ENCODE measurements at regions not wholly inside any gene's neighbourhood (a gene's known extent, or its start where the extent isn't known, plus 50 kb on each side); places are given as distances from the start of the nearest gene placed in this dataset.

DNA sequence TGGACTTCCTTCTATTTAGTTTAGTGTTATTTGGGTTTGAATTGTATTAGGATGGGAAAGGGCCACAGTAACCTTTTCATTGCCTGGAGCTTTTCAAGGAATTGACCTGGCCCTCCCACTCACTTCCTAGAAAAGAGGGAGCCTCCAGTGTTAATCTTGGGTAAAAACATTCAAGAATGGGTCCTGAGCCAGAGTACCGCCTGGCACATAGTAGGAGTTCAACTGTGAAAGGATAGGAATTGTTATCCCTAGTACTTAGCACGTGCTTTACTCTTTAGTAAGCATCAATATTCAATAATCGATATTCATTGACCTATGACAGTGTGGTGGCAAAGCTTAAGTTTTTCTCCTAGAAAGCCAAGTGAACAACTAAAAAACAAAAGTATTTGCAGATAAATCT is 179.9 kb downstream of the IRS1 start:
- no peak for DNase-seq

- DNase-seq, result no peak
These were observed 180.6 kb downstream of the IRS1 start for GRCh38 chr2:226618875-226619605.

GRCh38 chr2:226618544-226618874 is 181.1 kb downstream of the IRS1 start:
- no peak for DNase-seq

- DNase-seq, result no peak
These were observed 183.7 kb downstream of the IRS1 start for GRCh38 chr2:226615891-226616290.

- DNase-seq, result no peak
These were observed 187.7 kb downstream of the IRS1 start for GRCh38 chr2:226611944-226612318.

GRCh38 chr2:226611196-226611943 is 188.2 kb downstream of the IRS1 start:
- no peak for DNase-seq

- peak; percentile 11 for DNase-seq
These were observed 190.3 kb downstream of the IRS1 start for GRCh38 chr2:226609366-226609765.

DNA sequence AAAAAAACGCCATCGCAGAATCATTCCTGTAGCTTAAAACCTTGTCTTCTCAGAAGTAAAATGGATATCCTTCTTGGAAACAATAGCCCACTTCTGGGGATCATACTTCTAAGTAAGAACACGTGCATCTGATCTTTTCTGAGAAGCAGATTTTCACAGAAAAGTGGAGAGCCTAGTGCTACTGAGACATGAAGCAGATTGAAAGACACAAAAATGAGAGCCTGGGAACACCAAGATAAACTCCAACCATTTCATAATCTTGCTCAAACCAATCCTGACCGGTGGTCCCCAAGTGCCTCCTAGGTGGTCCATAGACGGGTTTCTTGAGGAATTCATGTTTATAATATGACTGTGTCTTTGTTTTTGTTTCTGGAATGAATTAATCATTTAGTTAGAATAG is 191.2 kb downstream of the IRS1 start:
- DNase-seq, result no peak

DNA sequence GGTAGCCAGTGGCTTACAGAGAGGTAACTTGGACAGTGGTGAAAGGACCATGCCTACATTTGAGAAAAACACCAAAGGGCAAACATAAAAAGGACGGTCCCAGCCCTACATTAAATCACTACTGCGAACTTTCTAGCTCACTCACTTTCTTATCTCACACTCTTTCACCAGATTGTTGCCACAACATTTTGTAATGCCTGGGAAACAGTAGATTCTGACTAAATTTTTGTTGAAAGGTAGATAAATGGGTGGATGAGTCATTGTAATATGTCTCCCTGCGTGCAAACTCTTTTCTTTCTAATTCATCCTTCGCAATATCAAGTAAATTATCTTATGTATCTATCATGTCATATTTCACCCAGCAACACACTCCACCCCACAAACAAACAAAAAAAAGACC is 192.2 kb downstream of the IRS1 start:
- DNase-seq, result no peak

DNA sequence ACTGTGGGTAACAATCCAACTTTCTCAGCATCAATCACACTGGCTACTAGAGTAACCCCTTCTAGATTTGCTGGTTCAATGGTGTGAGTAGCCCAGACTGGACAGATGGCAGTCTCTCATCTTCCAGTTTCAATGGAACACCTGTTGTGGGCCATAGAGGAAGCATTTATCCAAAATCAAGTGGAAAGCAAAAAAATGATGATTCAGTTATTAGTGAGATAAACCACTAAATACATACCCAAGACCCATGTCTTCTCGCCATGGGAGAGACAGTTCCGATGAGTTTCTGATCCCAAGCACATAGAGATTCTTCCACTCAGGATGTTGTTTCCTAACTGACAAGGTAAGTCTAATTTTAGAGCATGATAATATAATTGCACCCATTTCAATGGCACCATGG is 194.0 kb downstream of the IRS1 start:
- DNase-seq, result no peak

DNA sequence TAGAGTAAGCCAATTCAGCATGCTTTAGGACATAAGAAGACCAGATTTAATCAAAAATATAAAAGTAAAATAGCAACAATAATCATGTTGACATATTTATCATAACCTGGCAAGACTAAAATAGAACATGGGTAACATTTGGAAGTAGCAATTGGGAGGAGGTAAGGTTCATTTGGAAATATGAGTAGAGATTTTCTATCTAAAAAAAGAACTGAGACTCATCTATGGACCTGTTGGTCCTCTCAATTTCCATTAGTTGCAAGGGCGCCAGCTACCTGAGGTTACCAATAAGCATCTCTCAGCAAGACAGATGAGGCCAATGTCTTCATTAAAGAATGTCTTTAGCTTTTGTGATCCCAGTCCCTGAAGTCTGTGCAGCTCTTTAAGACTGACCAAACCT is 196.0 kb downstream of the IRS1 start:
- no peak for DNase-seq

DNA sequence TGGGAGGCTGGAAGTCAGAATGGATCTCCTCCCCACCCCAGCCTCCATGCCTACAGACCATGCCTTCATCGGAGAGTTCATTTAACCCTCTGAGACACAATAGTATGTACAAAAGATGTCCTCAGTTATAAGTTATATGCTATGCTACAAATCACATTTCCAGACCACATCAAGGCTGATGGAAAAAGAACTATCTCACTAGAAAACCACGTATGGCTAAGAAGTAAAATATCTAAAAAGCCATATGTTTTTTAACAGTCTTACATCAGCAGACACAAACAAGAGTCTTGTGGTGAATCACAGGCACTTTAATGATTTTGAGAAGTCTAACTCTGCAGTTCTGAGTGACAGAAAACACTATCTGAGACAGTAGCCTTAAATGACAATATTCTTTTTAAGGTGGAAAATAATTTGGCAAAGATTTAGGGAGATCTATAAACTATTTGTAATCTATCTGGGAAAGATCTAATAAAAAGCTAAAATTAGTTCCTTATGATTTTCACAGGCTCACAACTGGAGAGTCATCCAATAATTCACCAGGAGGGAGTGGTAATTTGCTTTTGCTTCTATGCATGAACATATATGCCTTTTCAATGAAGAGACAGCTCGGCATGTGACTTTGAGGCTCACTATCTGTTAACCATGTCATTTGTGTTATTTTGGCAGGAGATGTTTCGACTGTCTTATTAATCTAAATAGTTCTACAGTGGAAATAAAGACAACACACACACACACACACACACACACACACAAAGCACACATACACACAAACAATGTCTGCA is 197.5 kb downstream of the IRS1 start:
- no peak for DNase-seq

DNA sequence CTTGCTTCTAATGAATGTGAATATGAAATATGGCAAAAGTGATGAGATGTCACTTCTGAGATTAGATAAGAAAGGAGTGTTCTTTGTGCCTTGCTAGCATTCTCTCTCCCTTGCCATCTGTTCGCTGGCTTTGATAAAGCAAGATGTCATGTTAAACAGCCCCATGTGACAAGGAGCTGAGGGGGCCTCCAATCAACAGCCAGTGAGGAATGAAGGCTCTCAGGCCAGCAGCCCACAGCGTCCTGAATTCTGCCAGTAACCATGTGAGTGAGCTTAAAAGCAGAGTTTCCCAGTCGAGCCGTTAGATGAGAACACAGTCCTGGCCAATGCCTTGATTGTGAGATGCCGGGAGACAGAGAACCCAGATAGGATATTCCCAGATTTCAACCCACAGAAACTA is 198.8 kb downstream of the IRS1 start:
- DNase-seq, result no peak

DNA sequence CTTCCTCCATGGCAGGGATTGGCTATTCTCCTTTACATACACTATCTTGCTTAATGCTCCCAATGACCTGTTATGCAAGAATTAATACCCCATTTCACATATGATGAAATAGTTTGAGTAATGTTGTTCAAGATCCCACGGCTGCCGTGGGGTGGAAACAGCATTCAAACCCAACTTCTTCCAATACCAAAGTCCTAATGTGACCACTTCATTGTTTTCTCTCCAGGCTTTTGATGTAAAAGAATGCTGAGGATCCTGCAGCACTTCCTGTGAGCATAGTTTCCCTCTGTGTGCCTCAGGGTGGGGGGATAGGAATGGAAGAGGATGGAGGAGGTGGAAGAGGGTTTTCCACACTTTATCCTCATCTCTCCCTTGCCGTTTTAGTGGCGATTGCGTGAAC is 199.4 kb downstream of the IRS1 start:
- no peak for DNase-seq

- DNase-seq, result no peak
These were observed 210.6 kb downstream of the IRS1 start for GRCh38 chr2:226589043-226589442.

GRCh38 chr2:226585130-226585561 is 214.5 kb downstream of the IRS1 start:
- DNase-seq, result no peak

DNA sequence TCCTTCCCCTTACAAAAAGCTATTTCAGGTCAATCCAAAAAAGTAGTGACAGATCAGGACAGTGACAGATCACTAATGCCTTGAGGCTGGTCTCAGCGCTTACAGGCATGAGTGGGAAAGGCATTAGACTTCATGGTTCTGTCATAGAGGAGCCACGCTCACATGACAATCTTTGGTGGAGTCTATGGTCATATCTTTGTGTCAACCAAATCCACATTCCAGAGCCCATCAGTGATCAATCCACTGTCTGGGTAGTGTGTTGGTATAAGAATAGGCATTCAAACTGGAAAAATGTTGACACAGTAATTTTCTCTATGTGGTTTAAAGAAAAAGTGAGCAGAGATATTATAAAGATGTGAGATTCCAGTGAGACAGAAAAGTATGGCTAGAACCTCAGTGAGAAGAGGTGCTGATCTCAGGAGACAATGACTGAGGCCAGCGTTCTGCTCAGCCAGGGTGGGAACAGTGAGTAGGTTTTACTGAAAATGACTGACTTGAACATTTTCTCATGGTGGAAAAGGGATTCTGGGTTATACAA is 215.0 kb downstream of the IRS1 start:
- DNase-seq, result no peak

DNA sequence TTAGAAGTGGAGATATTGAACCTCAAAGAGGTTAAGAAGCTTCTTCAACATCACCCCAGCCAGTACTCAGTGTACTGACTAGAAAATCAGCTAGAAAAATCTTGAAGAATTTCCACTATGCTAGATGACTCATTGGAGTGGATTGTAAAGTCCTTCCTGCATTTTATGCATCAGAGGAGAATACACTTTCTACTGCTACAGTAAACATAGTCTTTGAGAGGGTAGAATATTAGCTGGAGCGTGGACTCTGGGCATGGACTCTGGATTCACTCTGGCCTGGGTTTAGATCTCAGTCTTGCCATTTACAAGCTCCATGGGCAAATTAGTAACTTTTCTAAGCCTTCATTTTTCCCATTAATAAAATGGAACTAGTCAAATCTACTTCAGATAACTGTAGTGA is 215.9 kb downstream of the IRS1 start:
- DNase-seq, result peak; percentile 54

- DNase-seq, result no peak
These were observed 218.0 kb downstream of the IRS1 start for GRCh38 chr2:226581661-226582060.

GRCh38 chr2:226581004-226581403 is 218.6 kb downstream of the IRS1 start:
- no peak for DNase-seq

- no peak for DNase-seq
These were observed 219.2 kb downstream of the IRS1 start for GRCh38 chr2:226580403-226580802.

GRCh38 chr2:226579519-226579918 is 220.1 kb downstream of the IRS1 start:
- no peak for DNase-seq

- no peak for DNase-seq
These were observed 220.7 kb downstream of the IRS1 start for GRCh38 chr2:226578879-226579278.

DNA sequence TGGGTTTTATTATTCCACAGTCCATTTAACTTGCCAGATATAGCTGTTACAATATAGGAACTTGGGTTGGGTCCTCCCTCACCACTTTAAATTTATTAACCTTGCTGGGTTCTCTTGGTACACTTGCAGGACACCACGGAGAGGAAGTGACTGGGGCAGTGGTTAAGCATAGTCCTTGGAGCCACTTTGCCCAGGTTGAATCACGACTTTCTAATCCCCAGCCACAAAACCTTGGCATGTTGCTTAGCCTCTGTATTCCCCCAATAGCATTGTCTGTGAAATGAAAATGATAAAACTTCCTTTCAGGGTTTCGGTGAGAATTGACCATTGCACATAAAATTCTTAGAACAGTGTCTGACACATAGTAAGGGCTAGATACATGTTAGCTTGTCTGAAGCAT is 221.2 kb downstream of the IRS1 start:
- DNase-seq, result no peak
